Stimulated activated effector memory CD8-positive, alpha-beta T cell treated with anti-CD3 and anti-CD28 coated beads, Interleukin-12 subunit alpha, Interleukin-12 subunit beta, amount 100 ng/mL, for 72 hours (primary cell): ENCODE measurements at regions not wholly inside any gene's neighbourhood (a gene's known extent, or its start where the extent isn't known, plus 50 kb on each side); places are given as distances from the start of the nearest gene placed in this dataset.

Experiments
- ATAC-seq: fragments of 150-1000 bp; cut with Tn5 transposase; 2 replicates; pipeline ENCODE4 v1.10.0; 2021
- DNase-seq, 2 donors: peaks; one replicate each; pipeline ENCODE4 v3.0.0; 2021 to 2022; ENCODE audit warnings: low spot score in 2 of 2
- H3K27ac Mint-ChIP-seq: one replicate; pipeline ENCODE4 v1.8.0; 2022; ENCODE audit warnings: mild to moderate bottlenecking, mixed read lengths
- H3K36me3 Mint-ChIP-seq: one replicate; pipeline ENCODE4 v1.8.0; 2022; ENCODE audit warnings: mild to moderate bottlenecking, mixed read lengths
- H3K4me1 Mint-ChIP-seq: one replicate; pipeline ENCODE4 v1.8.0; 2022; ENCODE audit warnings: mixed read lengths
- H3K4me3 Mint-ChIP-seq: one replicate; pipeline ENCODE4 v1.8.0; 2022; ENCODE audit warnings: mild to moderate bottlenecking, mixed read lengths
- H3K9me3 Mint-ChIP-seq: one replicate; pipeline ENCODE4 v1.8.0; 2022; ENCODE audit warnings: mixed read lengths

- DNase-seq (no peak), ATAC-seq (no peak)
- no peaks in the 10 kb centered on the region for H3K36me3 Mint-ChIP-seq
- no peaks in the 10 kb centered on the region for H3K4me1 Mint-ChIP-seq
- no peak overlapping the region for H3K27ac Mint-ChIP-seq
- H3K4me3 Mint-ChIP-seq, result no peak overlapping the region
- peaks cover 7% of the 10 kb centered on the region for H3K9me3 Mint-ChIP-seq
Observed at GRCh38 chr11:92423115-92424034, 198.8 kb downstream of the FAT3 start.

- no peak for ATAC-seq
- no peaks in the 10 kb centered on the region for H3K4me1 Mint-ChIP-seq
- H3K4me3 Mint-ChIP-seq, result no peak overlapping the region
- no peak overlapping the region for H3K27ac Mint-ChIP-seq
- no peak for DNase-seq
- H3K9me3 Mint-ChIP-seq, result peaks cover 12% of the 10 kb centered on the region
- no peaks in the 10 kb centered on the region for H3K36me3 Mint-ChIP-seq
Observed at GRCh38 chr11:92424281-92424680, 199.7 kb downstream of the FAT3 start.

DNA sequence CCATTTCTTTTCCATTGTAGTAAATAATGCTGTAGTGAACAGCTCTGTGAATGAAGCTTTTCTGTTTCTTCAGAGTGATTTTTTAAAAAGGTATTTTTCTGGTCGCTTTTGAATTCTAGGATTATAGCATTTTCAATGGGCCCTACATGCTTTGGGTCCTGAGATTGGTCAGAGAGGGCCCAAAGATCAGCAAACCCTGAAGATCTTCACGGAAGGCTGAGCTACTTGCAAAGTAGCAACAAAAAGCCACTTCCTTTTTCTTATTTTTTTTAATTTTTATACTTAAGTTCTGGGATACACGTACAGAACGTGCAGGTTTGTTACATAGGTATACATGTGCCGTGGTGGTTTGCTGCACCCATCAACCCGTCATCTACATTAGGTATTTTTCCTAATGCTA, 200.5 kb downstream of the FAT3 start:
- H3K9me3 Mint-ChIP-seq, result peaks cover 16% of the 10 kb centered on the region
- DNase-seq (no peak), ATAC-seq (no peak)
- H3K27ac Mint-ChIP-seq, result no peak overlapping the region
- H3K4me3 Mint-ChIP-seq, result no peak overlapping the region
- H3K4me1 Mint-ChIP-seq, result no peaks in the 10 kb centered on the region
- H3K36me3 Mint-ChIP-seq, result no peaks in the 10 kb centered on the region

DNA sequence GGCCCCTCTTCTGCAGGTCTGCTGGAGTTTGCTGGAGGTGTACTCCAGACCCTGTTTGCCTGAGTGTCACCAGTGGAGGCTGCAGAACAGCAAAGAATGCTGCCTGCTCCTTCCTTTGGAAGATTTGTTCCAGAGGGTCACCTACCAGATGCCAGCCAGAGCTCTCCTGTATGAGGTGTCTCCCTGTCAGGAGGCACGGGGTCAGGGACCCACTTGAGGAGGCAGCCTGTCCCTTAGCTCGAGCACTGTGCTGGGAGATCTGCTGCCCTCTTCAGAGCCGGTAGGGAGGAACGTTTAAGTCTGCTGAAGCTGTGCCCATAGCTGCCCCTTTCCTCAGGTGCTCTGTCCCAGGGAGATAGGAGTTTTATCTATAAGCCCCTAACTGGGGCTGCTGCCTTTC, 207.9 kb downstream of the FAT3 start:
- Mint-ChIP-seq H3K9me3 (peaks cover 18% of the 10 kb centered on the region), H3K36me3 (no peaks in the 10 kb centered on the region), H3K4me1 (no peaks in the 10 kb centered on the region), H3K4me3 (no peak overlapping the region), H3K27ac (no peak overlapping the region)
- DNase-seq, result no peak
- ATAC-seq, result no peak

DNA sequence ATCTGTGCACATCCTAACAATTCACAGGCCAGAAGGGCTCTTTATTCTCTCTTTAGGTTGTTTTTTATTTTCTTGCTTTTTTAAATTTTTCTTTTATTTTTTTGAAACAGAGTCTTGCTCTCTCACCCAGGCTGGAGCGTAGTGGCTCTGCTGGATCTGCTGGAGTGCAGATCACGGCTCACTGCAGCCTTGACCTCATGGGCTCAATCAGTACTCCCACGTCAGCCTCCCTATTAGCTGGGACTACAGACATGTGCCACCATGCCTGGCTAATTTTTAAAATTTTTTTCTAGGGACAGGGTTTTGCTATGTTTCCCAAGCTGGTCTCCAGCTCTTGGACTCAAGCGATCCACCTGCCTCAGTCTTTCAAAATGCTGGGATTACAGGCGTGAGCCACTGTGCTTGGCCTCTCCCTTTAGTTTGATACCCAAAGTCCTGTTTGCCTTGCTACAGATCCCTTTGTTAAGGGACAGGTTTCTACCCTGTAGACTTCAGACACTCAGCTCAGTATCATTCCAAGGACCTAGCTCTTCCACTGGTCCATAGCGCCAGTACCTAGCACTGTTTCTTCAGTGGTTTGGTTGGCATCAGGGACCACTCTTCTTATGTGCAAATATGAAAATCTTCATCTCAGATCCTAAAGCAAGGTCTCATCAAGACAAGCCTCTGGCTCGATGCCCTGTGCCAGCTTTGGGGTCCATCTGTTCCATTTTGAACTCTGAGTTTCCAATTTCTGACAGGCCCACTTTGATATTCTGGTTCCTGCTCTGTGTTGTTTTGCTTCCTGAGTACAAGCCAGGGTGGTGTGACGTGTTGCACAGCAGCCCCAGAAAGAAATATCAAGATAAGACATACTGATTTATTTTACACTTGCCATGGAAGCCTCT, 211.7 kb downstream of the FAT3 start:
- H3K36me3 Mint-ChIP-seq, result no peaks in the 10 kb centered on the region

DNA sequence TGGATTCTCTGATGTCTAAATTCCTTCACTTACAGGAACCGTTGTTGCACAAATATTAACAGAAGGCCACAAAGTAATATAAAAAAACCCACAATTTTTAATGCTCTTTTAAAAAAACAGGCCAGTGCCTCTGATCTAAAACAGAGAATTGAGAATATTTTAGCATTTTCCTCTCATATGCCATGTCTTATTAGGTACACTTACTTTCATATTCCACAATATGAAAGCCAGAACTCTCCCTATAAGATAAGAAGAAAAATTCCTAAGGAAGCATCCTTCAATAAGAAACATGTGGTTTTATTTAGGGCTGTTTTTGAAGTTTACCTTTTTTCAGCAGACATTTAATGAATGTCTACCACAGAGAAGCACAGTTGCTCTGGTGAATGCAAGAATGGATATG, 214.5 kb downstream of the FAT3 start:
- Mint-ChIP-seq H3K4me3 (no peak overlapping the region), H3K4me1 (no peaks in the 10 kb centered on the region), H3K27ac (no peak overlapping the region), H3K9me3 (peaks cover 12% of the 10 kb centered on the region), H3K36me3 (no peaks in the 10 kb centered on the region)
- DNase-seq, result no peak
- ATAC-seq, result no peak

More for the DNA sequence above, 211.7 kb downstream of the FAT3 start:
- H3K4me3 Mint-ChIP-seq, result no peak overlapping the region
- ATAC-seq (no peak), DNase-seq (no peak)
- H3K9me3 Mint-ChIP-seq, result peaks cover 12% of the 10 kb centered on the region
- no peaks in the 10 kb centered on the region for H3K4me1 Mint-ChIP-seq
- H3K27ac Mint-ChIP-seq, result no peak overlapping the region

DNA sequence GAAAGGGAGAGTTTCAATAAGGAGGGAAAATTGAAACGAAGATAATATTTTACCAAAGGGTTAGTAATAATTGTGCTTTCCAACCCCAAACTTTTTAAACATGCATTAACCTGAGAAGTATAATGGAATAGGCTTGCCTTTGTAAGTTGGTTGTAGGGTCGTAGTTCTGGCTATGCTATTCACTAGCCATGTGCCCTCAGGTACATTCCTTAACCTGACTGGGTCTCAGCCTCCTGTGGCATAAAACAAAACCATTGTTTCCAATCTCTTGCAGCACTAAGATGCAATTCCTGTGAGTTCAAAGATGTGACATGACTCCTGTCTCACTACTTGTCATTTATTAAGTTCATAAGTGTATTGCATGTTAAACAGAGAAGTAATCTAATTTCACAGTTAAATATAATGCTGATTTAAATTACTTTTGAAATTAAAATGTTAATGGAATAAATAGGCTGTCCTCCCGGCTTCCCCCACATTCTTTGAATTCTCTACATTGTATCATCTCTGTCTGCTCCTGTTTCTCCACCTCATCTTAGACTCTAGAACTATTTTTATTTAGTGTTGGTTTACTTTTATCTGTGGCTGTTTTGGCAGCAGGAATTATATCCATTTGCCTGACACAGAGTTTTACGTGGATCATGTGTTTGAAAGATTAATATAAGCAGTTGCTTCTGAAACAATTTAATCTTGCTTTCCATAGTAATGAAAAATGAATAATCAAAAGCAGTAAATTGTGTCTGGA, 216.3 kb downstream of the FAT3 start:
- H3K4me1 Mint-ChIP-seq, result no peaks in the 10 kb centered on the region

DNA sequence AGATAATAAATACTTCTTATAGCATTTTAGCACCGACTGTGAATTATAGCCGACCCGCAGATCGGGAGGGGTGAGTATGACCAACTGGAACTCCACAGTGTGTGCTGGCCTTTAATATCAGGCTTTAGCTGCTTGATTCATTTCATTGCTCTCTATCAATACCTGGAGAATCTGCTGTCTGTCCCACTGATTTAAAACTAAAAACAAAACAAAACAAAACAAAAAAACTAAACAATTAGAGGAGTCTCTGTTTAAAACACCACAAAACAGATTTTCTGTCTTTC, 216.8 kb downstream of the FAT3 start:
- Mint-ChIP-seq H3K36me3 (no peaks in the 10 kb centered on the region), H3K27ac (no peak overlapping the region), H3K4me3 (no peak overlapping the region), H3K4me1 (no peaks in the 10 kb centered on the region), H3K9me3 (peaks cover 8% of the 10 kb centered on the region)
- no peak for ATAC-seq
- no peak for DNase-seq

More for the DNA sequence above, 216.3 kb downstream of the FAT3 start:
- Mint-ChIP-seq H3K4me3 (no peak overlapping the region), H3K9me3 (peaks cover 8% of the 10 kb centered on the region), H3K36me3 (no peaks in the 10 kb centered on the region), H3K27ac (no peak overlapping the region)
- ATAC-seq (no peak), DNase-seq (no peak)

DNA sequence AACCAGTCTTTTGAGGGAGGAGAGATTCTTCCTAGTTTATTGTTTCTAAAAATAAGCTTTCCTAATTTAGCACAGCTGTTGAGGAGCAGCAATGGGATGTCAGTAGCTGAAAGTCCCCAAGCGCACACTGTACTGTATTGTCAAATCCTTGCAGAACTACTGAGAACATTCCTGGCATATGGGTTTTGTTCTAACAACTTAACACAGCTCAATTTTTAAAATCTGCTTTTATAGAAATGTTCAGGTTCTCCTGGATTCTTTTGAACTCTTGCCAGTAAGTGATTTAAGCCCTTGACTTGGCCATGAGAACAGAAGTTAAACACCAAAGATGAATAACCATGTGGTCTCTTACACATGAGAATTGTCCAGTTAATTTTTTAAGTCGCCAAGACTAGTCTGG, 218.6 kb downstream of the FAT3 start:
- no peak for ATAC-seq
- Mint-ChIP-seq H3K36me3 (no peaks in the 10 kb centered on the region), H3K27ac (no peak overlapping the region), H3K4me1 (no peaks in the 10 kb centered on the region), H3K4me3 (no peak overlapping the region), H3K9me3 (peaks cover 4% of the 10 kb centered on the region)
- no peak for DNase-seq

DNA sequence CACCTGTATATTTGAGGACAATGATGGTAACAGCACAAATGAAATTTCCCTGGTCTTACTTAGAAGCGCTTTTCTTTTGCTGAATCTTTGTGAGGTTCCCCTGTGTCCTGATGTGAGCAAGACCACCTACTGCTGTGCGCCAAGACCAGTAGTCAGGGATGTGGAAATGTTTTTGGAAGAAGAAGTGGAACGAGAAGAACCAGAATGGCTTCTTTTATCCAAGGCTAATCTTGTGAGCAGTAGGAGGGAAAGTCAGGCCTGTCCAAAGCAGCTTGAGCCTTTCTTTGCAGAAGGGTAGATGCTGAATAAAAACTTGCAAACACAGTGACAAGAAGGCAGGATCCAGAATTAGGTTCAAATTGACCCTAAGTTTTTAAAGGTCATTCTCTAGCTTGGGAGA, 223.0 kb downstream of the FAT3 start:
- H3K27ac Mint-ChIP-seq, result no peak overlapping the region
- no peaks in the 10 kb centered on the region for H3K4me1 Mint-ChIP-seq
- no peak overlapping the region for H3K4me3 Mint-ChIP-seq
- DNase-seq (no peak), ATAC-seq (no peak)
- H3K36me3 Mint-ChIP-seq, result no peaks in the 10 kb centered on the region
- H3K9me3 Mint-ChIP-seq, result no peaks in the 10 kb centered on the region

DNA sequence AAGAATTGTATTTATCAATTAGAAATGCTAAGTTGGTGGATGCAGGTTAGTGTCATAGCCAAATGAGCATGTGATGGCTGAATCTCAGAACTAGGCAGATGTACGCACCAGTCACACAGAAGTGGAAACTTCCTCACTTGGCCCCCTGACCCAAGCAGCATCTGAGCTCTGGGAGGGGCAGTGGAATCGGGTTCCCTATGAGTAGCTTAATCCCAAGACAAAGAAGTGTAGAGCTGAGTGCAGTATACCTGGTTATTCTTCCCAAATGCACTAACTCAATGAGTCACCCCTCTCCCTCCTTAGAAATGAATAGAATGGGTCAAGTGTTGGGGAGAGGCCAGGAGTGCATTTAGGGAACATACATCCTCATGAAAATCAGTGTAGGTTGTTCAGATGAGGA, 224.6 kb downstream of the FAT3 start:
- Mint-ChIP-seq H3K9me3 (no peaks in the 10 kb centered on the region), H3K36me3 (no peaks in the 10 kb centered on the region), H3K4me3 (no peak overlapping the region), H3K4me1 (no peaks in the 10 kb centered on the region), H3K27ac (no peak overlapping the region)
- no peak for DNase-seq
- ATAC-seq, result no peak

DNA sequence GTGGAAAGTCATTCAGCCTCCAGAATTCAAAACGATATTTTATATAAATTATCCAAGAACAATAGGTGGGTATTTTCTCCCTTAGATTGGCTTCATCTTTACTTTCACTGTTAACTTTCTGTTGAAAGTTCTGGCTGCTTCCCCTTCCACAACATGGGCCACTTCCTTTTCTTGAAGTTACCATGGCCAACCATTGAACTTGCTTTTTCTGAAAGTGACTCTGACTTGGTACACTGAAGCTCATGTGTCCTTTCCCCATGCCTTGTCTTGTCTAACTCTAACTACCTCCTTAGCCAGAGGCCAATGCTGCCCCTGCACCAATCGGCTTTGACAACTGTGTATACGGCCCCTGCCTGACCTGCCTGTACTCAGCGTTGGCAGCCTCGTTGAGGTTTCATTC, 225.2 kb downstream of the FAT3 start:
- H3K27ac Mint-ChIP-seq, result no peak overlapping the region

DNA sequence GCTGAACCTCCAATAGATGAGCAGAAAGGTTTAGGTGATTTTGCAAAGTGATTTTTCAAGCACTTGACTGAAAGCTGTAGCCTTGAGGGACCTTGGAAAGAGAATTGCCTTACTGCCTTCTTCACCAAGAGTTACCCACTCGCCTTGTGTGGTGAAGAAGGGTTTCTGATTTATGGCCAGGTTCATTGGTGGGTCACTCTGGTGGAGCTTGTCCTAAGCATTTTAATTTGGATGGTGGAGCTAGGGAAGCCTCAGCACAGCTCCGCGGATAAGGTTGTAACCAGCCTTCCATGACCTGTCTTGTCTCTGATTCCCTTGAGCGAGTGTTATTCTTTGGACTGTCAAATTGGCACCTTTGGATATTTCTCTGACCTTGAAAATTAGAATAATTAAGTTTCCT, 226.4 kb downstream of the FAT3 start:
- Mint-ChIP-seq H3K36me3 (no peaks in the 10 kb centered on the region), H3K4me1 (no peaks in the 10 kb centered on the region), H3K9me3 (no peaks in the 10 kb centered on the region), H3K27ac (no peak overlapping the region), H3K4me3 (no peak overlapping the region)
- DNase-seq (no peak), ATAC-seq (no peak)

More for the DNA sequence above, 225.2 kb downstream of the FAT3 start:
- ATAC-seq (no peak), DNase-seq (no peak)
- Mint-ChIP-seq H3K36me3 (no peaks in the 10 kb centered on the region), H3K4me1 (no peaks in the 10 kb centered on the region), H3K9me3 (no peaks in the 10 kb centered on the region), H3K4me3 (no peak overlapping the region)

DNA sequence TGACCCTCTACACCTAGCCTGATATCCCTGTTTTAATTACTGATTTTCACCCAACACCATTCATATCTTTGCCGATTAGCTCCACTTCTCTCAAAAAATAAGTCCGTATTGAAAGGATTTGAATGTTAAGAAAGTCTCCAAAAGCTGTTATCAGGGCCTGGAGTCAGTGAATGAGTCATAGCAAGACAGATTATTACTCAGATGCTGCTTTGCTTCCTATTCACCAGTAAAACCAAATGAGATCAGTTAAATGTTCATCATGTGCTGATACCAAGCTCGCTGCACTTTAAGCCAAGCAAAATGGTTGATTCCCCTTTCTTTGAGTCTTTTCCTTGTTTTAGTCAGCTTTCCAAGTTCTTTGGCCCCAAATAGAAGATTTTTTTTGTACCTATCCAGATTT, 228.4 kb downstream of the FAT3 start:
- ATAC-seq, result peak; percentile 19
- H3K4me3 Mint-ChIP-seq, result no peak overlapping the region
- H3K4me1 Mint-ChIP-seq, result no peaks in the 10 kb centered on the region
- no peak for DNase-seq
- H3K36me3 Mint-ChIP-seq, result no peaks in the 10 kb centered on the region
- H3K9me3 Mint-ChIP-seq, result no peaks in the 10 kb centered on the region
- H3K27ac Mint-ChIP-seq, result no peak overlapping the region

- no peak for ATAC-seq
- Mint-ChIP-seq H3K4me3 (no peak overlapping the region), H3K27ac (no peak overlapping the region), H3K36me3 (no peaks in the 10 kb centered on the region), H3K9me3 (peaks cover 2% of the 10 kb centered on the region), H3K4me1 (no peaks in the 10 kb centered on the region)
- no peak for DNase-seq
Observed at GRCh38 chr11:92455210-92455790, 230.7 kb downstream of the FAT3 start.
